Progenitor cell of endocrine pancreas (in vitro differentiated cells): ENCODE measurements at regions not wholly inside any gene's neighbourhood (a gene's known extent, or its start where the extent isn't known, plus 50 kb on each side); places are given as distances from the start of the nearest gene placed in this dataset.

Source experiments
- DNase-seq: peaks from one replicate; pipeline ENCODE4 v3.0.0; 2021; ENCODE audit warnings: low spot score; ENCODE audit not compliant: unreplicated experiment
- H3K27ac Mint-ChIP-seq: 2 replicates; pipeline ENCODE4 v1.8.0; 2021; ENCODE audit warnings: mild to moderate bottlenecking, moderate library complexity, mixed read lengths
- H3K27me3 Mint-ChIP-seq: 2 replicates; pipeline ENCODE4 v1.8.0; 2021; ENCODE audit warnings: mixed read lengths
- H3K36me3 Mint-ChIP-seq: 2 replicates; pipeline ENCODE4 v1.8.0; 2022; ENCODE audit warnings: mixed read lengths; ENCODE audit not compliant: insufficient read depth
- H3K4me1 Mint-ChIP-seq: 2 replicates; pipeline ENCODE4 v1.8.0; 2021; ENCODE audit warnings: low read depth, mixed read lengths
- H3K4me3 Mint-ChIP-seq: 2 replicates; pipeline ENCODE4 v1.8.0; 2021; ENCODE audit warnings: low read depth, mild to moderate bottlenecking, moderate library complexity, mixed read lengths
- H3K9me3 Mint-ChIP-seq: 2 replicates; pipeline ENCODE4 v1.8.0; 2021; ENCODE audit warnings: low read depth, mixed read lengths
- TF ChIP-seq, protein P1 (sequence below): fragments of 200-600 bp; sonication (generic); IDR thresholded peaks from one replicate; pipeline ENCODE4 v1.5.0; 2021; ENCODE audit warnings: antibody characterized with exemption, mild to moderate bottlenecking; ENCODE audit not compliant: unreplicated experiment

GRCh38 chr17:34458266-34458665, 95.2 kb upstream of the CCL1 start:
- no peaks in the 10 kb centered on the region for H3K4me1 Mint-ChIP-seq
- TF ChIP-seq, protein P1, sequence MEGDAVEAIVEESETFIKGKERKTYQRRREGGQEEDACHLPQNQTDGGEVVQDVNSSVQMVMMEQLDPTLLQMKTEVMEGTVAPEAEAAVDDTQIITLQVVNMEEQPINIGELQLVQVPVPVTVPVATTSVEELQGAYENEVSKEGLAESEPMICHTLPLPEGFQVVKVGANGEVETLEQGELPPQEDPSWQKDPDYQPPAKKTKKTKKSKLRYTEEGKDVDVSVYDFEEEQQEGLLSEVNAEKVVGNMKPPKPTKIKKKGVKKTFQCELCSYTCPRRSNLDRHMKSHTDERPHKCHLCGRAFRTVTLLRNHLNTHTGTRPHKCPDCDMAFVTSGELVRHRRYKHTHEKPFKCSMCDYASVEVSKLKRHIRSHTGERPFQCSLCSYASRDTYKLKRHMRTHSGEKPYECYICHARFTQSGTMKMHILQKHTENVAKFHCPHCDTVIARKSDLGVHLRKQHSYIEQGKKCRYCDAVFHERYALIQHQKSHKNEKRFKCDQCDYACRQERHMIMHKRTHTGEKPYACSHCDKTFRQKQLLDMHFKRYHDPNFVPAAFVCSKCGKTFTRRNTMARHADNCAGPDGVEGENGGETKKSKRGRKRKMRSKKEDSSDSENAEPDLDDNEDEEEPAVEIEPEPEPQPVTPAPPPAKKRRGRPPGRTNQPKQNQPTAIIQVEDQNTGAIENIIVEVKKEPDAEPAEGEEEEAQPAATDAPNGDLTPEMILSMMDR = no peak
- no peak overlapping the region for H3K4me3 Mint-ChIP-seq
- no peak for DNase-seq
- peaks cover 41% of the 10 kb centered on the region for H3K27me3 Mint-ChIP-seq
- H3K36me3 Mint-ChIP-seq = no peaks in the 10 kb centered on the region
- H3K9me3 Mint-ChIP-seq = no peaks in the 10 kb centered on the region
- no peak overlapping the region for H3K27ac Mint-ChIP-seq

DNA sequence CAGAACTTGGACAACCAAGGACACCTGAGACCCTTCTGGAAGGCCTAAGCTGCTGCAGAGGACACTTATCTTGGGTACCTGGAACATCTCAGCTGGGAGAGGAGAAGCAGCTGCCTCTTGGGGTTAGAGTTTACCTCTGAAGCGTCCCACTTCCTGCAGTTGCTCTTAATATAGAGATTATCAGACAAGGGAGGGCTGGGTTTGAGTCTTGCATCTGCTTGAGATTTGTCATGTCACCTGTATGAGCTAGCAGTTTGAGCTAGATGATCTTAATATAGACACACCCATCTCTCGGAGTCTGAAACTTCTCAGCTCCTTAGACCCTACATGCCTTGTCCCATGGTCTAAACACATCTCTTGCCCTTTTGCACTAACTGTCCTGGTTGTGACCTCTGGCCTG, 93.1 kb upstream of the CCL1 start:
- H3K4me3 Mint-ChIP-seq = no peak overlapping the region
- no peak for DNase-seq
- peaks cover 41% of the 10 kb centered on the region for H3K27me3 Mint-ChIP-seq
- no peaks in the 10 kb centered on the region for H3K4me1 Mint-ChIP-seq
- H3K36me3 Mint-ChIP-seq = no peaks in the 10 kb centered on the region
- TF ChIP-seq, protein P1 = no peak
- H3K27ac Mint-ChIP-seq = no peak overlapping the region
- H3K9me3 Mint-ChIP-seq = no peaks in the 10 kb centered on the region

DNA sequence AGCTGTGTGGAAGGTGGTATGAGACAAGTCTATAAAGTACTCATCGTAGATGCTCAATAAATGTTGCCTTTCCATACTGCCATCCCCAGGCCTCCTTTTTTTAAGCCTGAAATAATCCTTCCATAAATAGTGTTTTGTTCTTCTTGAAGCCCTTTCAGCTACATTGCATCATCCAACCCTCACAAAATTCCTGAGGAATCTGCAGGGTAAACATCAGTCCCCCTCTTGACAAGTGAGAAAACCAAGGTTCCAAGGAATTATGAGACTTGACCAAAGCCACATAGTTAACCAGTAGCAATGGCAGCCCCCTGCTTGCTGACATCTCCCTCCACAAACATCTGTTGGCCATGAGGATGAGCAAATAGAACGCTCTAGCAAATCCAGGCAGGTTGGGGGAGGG, 89.7 kb upstream of the CCL1 start:
- no peaks in the 10 kb centered on the region for H3K36me3 Mint-ChIP-seq
- no peaks in the 10 kb centered on the region for H3K9me3 Mint-ChIP-seq
- TF ChIP-seq, protein P1 = no peak
- H3K4me1 Mint-ChIP-seq = no peaks in the 10 kb centered on the region
- no peak overlapping the region for H3K4me3 Mint-ChIP-seq
- H3K27me3 Mint-ChIP-seq = peaks cover 50% of the 10 kb centered on the region
- no peak overlapping the region for H3K27ac Mint-ChIP-seq
- DNase-seq = no peak

DNA sequence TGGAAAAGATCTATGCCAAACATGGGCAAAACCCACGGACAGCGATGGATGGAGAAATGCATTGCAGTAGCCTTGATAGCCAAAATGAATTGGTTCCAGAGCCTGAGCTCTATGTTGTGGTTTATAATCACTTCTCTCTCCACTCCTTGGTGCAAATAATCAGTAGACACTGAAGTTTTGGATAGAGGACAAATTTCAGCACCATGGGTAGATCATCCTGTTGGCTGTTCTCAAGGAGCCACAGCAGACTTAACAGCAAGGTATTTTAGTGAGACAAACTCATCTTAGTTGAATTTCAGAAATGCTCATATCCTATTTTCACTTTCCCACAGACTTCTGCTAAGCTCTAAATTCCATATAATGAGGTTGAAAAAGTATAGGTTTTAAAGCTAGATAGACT, 88.3 kb upstream of the CCL1 start:
- DNase-seq = no peak
- Mint-ChIP-seq H3K36me3 (no peaks in the 10 kb centered on the region), H3K9me3 (no peaks in the 10 kb centered on the region), H3K27me3 (peaks cover 47% of the 10 kb centered on the region), H3K4me3 (no peak overlapping the region), H3K4me1 (no peaks in the 10 kb centered on the region), H3K27ac (no peak overlapping the region)
- TF ChIP-seq, protein P1 = no peak

DNA sequence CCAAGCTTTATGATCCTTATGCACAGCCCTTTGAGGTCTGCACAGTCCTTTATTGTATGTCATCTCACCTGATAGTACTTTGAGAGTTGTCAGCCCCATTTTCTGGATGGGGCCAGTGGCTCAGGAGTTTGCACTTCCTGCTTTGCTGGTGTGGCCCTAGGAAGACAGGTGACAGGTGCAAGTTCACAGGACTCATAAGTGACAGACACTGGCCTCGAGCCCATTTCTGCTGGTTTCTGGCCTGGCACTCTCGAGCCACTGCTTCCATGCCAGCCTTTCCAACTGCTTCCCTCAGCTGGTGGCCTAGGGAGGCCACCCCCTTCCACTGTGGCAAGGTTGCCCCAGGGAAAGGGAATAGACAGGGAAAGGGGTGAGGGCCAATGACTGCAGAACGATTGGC, 84.4 kb upstream of the CCL1 start:
- no peaks in the 10 kb centered on the region for H3K9me3 Mint-ChIP-seq
- H3K4me3 Mint-ChIP-seq = no peak overlapping the region
- H3K36me3 Mint-ChIP-seq = no peaks in the 10 kb centered on the region
- peaks cover 38% of the 10 kb centered on the region for H3K27me3 Mint-ChIP-seq
- no peaks in the 10 kb centered on the region for H3K4me1 Mint-ChIP-seq
- no peak overlapping the region for H3K27ac Mint-ChIP-seq
- no peak for DNase-seq
- TF ChIP-seq, protein P1 = no peak

DNA sequence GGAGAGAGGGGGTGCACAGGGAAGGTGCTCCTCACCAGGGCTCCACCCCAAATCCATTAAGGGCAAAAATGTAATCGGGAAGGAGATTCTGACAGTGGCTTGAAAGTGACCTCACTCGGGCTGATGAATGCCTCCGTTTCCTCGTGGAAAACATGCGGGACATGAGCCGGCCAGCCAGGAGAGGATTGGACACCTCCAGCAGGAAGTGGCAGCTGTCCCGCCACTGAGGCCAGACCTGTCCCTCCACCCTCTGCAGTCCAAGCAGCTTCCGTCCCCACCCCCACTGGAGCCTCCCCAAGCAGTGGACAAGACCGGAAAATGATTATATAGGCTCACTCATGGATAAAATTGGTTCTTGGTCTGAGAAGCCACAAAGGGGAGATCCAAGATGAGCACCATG, 82.1 kb upstream of the CCL1 start:
- TF ChIP-seq, protein P1 = no peak
- H3K36me3 Mint-ChIP-seq = no peaks in the 10 kb centered on the region
- no peaks in the 10 kb centered on the region for H3K4me1 Mint-ChIP-seq
- no peak overlapping the region for H3K27ac Mint-ChIP-seq
- H3K27me3 Mint-ChIP-seq = peaks cover 51% of the 10 kb centered on the region
- DNase-seq = no peak
- H3K4me3 Mint-ChIP-seq = no peak overlapping the region
- no peaks in the 10 kb centered on the region for H3K9me3 Mint-ChIP-seq
